B cell (primary cell): ENCODE measurements at regions not wholly inside any gene's neighbourhood (a gene's known extent, or its start where the extent isn't known, plus 50 kb on each side); places are given as distances from the start of the nearest gene placed in this dataset.

Source experiments
- EZH2 ChIP-seq: IDR thresholded peaks from 2 replicates; pipeline ENCODE4 v1.6.1; 2012; ENCODE audit warnings: borderline replicate concordance, low read depth, mild to moderate bottlenecking, moderate library complexity, low read length; ENCODE audit not compliant: insufficient read depth, poor library complexity, severe bottlenecking
- TF ChIP-seq, protein P1 (sequence below): fragments of 200-600 bp; IDR thresholded peaks from one replicate; pipeline ENCODE4 v1.8.0; 2022; ENCODE audit warnings: antibody characterized with exemption, mild to moderate bottlenecking

DNA sequence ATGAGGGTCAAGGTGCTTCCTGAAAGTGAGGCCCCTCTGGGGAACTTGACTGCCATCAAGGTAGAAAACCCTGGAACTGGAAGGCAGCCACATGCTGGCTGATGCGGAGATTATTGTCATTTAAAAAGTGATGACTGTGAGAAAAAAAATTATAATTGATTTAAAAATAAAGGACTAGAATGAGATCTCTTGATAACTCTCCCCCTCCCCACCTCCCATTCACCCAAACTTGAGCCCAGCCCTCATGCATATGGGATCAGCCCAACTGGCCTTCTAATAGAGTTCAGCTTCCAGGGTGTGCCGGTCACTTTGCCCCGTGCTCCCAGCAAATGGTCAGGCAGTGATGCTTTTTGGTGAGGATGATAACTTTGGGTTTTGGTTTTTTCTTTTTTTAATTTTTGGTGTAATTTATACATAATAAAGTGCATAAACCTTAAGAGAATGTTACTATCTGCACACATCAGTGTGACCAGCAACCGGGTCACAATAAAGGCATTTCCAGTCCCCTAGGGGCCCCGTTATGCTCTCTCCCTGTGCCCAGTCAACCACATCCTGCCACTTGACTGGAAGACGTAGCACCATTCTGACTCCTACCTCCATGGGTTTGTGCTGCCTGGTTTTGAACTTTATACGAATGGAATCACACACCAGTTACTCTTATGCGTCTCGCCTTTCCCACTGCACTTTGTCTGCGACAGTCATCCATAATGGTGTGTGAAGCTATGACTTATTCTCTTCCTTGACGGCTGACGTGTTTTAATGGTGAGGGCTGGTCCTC lies 187.9 kb downstream of the USP12 start:
- TF ChIP-seq, protein P1, sequence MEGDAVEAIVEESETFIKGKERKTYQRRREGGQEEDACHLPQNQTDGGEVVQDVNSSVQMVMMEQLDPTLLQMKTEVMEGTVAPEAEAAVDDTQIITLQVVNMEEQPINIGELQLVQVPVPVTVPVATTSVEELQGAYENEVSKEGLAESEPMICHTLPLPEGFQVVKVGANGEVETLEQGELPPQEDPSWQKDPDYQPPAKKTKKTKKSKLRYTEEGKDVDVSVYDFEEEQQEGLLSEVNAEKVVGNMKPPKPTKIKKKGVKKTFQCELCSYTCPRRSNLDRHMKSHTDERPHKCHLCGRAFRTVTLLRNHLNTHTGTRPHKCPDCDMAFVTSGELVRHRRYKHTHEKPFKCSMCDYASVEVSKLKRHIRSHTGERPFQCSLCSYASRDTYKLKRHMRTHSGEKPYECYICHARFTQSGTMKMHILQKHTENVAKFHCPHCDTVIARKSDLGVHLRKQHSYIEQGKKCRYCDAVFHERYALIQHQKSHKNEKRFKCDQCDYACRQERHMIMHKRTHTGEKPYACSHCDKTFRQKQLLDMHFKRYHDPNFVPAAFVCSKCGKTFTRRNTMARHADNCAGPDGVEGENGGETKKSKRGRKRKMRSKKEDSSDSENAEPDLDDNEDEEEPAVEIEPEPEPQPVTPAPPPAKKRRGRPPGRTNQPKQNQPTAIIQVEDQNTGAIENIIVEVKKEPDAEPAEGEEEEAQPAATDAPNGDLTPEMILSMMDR: no peak
- no peak for TF ChIP-seq EZH2
